Colon (tissue), 2 donors: ENCODE measurements at regions not wholly inside any gene's neighbourhood (a gene's known extent, or its start where the extent isn't known, plus 50 kb on each side); places are given as distances from the start of the nearest gene placed in this dataset.
"Not testable (repeated sequence)": the region's sequence is repeated elsewhere in the genome, so short reads cannot be mapped to it uniquely, and the experiment has no call there.

Experiments used
- FAIRE-seq: peaks from 2 replicates; lab custom pipeline; 2012; peaks lifted over from hg19 to GRCh38; lab: Jason Lieb, UNC
- donor health status: control.
- donor health status: control.

DNA sequence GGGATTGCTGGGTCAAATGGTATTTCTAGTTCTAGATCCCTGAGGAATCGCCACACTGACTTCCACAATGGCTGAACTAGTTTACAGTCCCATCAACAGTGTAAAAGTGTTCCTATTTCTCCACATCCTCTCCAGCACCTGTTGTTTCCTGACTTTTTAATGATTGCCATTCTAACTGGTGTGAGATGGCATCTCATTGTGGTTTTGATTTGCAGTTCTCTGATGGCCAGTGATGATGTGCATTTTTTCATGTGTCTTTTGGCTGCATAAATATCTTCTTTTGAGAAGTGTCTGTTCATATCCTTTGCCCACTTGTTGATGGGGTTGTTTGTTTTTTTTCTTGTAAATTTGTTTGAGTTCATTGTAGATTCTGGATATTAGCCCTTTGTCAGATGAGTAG lies 220.3 kb downstream of the NPR3 start:
- not testable (repeated sequence) for FAIRE-seq

DNA sequence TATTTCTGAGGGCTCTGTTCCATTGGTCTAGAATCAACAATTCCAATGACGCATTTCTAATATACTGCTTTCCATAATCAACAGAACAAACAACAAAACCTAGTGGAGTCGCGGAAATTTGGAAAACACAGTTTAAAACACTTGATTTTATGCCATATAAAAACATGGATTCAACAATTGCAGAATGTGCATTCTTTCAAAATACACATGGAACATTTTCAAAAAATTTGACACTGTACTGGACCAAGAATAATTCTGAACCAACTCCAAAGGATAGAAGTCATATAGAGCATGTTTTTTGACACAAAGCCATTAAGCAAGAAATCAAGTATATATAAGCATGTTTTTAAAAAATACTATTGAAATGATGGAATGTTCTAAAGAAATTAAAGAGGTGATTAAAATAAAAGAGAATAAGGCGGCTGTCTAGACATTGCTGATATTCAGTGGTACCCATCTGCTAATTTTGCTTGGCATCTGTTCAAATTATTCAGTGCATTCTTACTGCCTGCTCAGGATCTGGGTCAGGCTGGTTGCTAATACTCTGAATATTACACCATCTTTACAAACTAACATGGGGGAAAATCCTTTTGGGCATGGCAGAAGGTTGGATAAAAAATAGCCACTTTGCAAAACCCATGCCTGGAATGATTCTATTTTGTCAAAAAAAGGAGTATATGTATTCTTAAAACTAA lies 221.3 kb downstream of the NPR3 start:
- no peak for FAIRE-seq

GRCh38 chr5:32933692-32934091 lies 222.6 kb downstream of the NPR3 start:
- FAIRE-seq, result no peak

GRCh38 chr5:32934529-32934928 lies 223.4 kb downstream of the NPR3 start:
- no peak for FAIRE-seq

GRCh38 chr5:32935283-32935682 lies 224.2 kb downstream of the NPR3 start:
- FAIRE-seq, result no peak

- no peak for FAIRE-seq
Observed at GRCh38 chr5:32936329-32936728, 225.2 kb downstream of the NPR3 start.

GRCh38 chr5:32942225-32942989 lies 231.3 kb downstream of the NPR3 start:
- FAIRE-seq, result no peak

GRCh38 chr5:32949286-32949970 lies 238.3 kb downstream of the NPR3 start:
- no peak for FAIRE-seq

DNA sequence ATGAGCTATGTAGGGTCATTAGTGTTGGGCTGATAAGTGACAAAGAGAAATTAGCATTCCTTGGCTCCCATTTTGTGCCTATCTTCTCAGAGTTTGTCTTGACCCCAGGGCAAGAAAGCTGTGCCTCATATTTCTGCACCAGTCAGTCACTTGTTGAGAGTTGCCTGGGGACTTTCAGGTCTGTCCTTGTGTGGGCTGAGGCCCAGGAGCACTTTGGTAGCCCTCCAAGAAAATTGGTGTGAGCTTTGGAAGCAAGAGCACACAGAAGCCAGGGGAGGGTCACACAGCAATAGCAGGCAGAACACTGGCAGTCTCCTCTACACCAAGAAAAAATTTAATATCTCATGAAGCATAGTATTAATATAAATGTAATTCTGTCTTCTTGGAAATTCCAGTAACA lies 239.9 kb downstream of the NPR3 start:
- FAIRE-seq, result no peak

- FAIRE-seq, result no peak
Observed at GRCh38 chr5:32951878-32952277, 240.8 kb downstream of the NPR3 start.

DNA sequence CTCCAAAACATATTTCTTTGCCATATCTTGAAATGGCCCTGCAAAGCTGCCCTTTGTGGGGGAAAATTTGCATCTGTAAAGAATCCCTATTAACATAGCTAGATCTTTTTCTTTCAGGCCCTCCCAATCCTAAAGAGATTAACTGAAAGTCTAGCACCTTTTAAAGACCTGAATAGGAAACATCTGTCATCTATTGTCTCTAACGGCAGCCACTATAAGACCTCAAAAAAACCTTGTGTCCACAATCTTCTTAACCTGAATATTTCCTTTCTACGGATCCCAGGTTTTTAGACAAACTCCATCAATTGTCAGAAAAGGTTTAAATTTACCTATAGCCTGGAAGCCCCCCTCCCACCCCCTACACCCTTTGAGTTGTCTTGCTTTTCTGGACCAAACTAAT lies 241.3 kb downstream of the NPR3 start:
- FAIRE-seq, result not testable (repeated sequence)

DNA sequence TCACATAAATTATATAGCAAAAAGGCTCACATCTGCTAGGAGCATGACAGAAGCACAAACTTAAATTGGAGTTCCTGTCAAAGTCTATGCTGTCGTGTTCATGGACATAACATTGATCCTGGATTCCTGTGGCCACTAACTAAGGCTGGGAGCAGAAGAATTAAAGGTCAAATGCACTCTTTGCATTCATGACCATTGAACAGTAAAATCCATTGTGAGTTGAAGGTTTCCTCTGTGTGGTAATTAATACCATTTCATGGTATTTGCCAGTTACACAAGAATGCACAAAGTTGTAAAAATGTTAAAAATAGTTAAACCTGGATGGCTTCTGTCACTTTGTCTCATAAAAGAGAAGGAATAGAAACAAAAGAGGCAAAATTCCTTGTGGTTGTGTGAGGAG lies 242.6 kb downstream of the NPR3 start:
- no peak for FAIRE-seq

GRCh38 chr5:32955814-32956213 lies 244.7 kb downstream of the NPR3 start:
- FAIRE-seq, result no peak

DNA sequence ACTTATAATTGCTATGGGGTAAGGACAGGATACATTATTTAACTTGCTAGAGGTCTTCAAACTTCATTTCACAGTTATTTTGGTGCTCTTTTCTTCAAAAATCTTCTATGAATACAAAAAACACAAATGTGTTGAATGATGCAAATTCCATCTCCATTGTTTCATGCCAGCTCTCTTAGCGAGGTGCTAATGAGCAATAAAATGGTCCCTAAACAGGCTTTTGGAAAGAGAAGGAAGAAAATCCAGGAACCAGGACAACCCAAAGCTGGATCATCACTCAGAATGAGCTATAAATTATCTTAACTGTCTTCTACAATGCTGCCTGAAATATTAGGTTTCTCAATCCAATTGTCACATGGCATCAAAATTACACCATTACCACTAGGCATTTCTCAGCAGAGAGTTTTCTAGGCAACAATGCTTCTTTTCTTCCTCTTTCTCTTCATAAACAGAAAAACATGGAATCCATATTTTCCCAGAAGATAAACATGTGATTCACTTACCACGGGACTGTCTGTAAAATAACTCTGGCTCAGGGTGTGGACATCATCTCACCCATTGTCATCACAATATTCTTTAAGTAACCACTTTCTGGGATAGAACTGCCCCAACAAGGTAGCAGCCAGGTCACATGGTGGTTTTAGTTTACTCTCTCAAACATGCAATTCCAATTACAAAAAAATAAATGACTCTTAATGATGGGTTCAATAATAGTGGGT lies 249.4 kb downstream of the NPR3 start:
- no peak for FAIRE-seq

GRCh38 chr5:32961059-32961415 lies 249.9 kb downstream of the NPR3 start:
- no peak for FAIRE-seq

- no peak for FAIRE-seq
Observed at GRCh38 chr5:32964261-32964660, 253.1 kb downstream of the NPR3 start.

DNA sequence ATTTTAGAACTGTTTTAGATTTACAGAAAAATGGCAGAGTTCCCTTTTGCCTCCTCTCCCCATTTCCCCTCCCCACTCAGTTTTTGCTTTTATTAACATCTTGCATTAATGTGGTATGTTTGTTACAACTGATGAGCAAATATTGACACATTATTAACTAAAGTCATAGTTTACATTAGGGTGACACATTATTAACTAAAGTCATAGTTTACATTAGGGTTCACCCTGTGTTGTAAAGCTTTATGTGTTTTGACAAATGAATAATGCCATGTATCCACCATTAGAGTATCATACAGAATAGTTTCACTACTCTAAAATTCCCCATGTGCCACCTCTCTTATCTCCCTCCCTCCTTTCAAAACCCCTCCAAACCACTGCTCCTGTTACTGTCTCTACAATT lies 262.5 kb downstream of the NPR3 start:
- no peak for FAIRE-seq

- FAIRE-seq, result no peak
Observed at GRCh38 chr5:32975656-32976375, 264.7 kb downstream of the NPR3 start.

DNA sequence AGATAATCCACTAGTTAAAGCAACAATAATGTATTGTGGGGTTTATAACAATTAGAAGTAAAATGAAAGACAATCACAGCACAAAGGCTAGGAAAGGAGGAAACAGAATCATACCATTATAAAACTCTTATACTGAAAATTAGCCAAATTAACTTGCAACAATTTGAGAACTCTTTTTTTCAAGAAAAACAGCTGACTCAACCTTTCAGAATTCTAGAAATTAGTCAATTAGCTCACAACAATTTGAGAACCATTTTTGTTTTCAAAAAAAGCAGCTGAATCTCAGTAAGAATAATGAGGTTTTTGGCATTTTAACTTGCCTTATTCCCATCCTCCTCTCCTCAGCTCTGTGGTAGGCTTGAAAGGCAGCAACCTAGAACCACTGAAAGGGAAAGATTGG lies 269.9 kb downstream of the NPR3 start:
- no peak for FAIRE-seq

GRCh38 chr5:32984851-32985610 lies 273.9 kb downstream of the NPR3 start:
- no peak for FAIRE-seq

GRCh38 chr5:32989815-32990214 lies 278.7 kb downstream of the NPR3 start:
- FAIRE-seq, result no peak
